Mammary epithelial cell (primary cell): ENCODE measurements at regions not wholly inside any gene's neighbourhood (a gene's known extent, or its start where the extent isn't known, plus 50 kb on each side); places are given as distances from the start of the nearest gene placed in this dataset.

Experiments used
- CTCF ChIP-seq, 2 donors: IDR thresholded peaks in 1 of 2; conservative IDR thresholded peaks in 1 of 2; 2 replicates each; pipeline ENCODE4 v1.5.1; 2011 to 2012; ENCODE audit warnings: inconsistent platforms in 2 of 2, low read length in 2 of 2, mild to moderate bottlenecking in 2 of 2, control low read depth in 1 of 2, low read depth in 1 of 2; ENCODE audit not compliant: insufficient read depth in 1 of 2; ENCODE audit errors: extremely low read depth in 1 of 2
- EZH2 ChIP-seq: IDR thresholded peaks from 2 replicates; pipeline ENCODE4 v1.6.1; 2012; ENCODE audit warnings: low read length, inconsistent platforms, borderline replicate concordance

GRCh38 chr5:128854931-128855330 is 110.4 kb upstream of the SLC27A6 start:
- TF ChIP-seq CTCF (conservative IDR thresholded peaks at IDR 0.05 in 1 of 2, IDR thresholded peaks at IDR 0.05 in 1 of 2; ENCODE audit: extremely low read depth in 1 of 2, insufficient read depth in 1 of 2, low read depth in 1 of 2, low read length in 2 of 2) (no peak), EZH2 (no peak)
